Muscle of leg (tissue), 3 donors: ENCODE measurements at regions not wholly inside any gene's neighbourhood (a gene's known extent, or its start where the extent isn't known, plus 50 kb on each side); places are given as distances from the start of the nearest gene placed in this dataset.
A peak's percentile ranks its signal among the peaks of the same experiment; 100 is the strongest.
"Not testable (repeated sequence)": the region's sequence is repeated elsewhere in the genome, so short reads cannot be mapped to it uniquely, and the experiment has no call there.

ENCODE experiments used
- DNase-seq: peaks from one replicate; pipeline ENCODE4 v3.0.0; 2013
- H3K27ac ChIP-seq: one replicate; pipeline ENCODE4 v1.5.1; 2013; ENCODE audit warnings: mild to moderate bottlenecking, low read length, control low read depth
- H3K27me3 ChIP-seq: one replicate; pipeline ENCODE4 v1.6.1; 2013; ENCODE audit warnings: low read length; ENCODE audit not compliant: control insufficient read depth, insufficient read depth
- H3K36me3 ChIP-seq: one replicate; pipeline ENCODE4 v1.6.1; 2013; ENCODE audit warnings: low read length; ENCODE audit not compliant: control insufficient read depth, insufficient read depth
- H3K4me1 ChIP-seq: one replicate; pipeline ENCODE4 v1.6.1; 2013; ENCODE audit warnings: low read length; ENCODE audit not compliant: control insufficient read depth, insufficient read depth
- H3K4me3 ChIP-seq: one replicate; pipeline ENCODE4 v1.5.1; 2013; ENCODE audit warnings: low read length, control low read depth
- H3K9me3 ChIP-seq: replicated peaks from 2 replicates; pipeline ENCODE4 v1.6.1; 2013; ENCODE audit warnings: low read depth, low read length; ENCODE audit not compliant: control insufficient read depth
- WGBS: methylation state at CpG from one replicate; pipeline ENCODE4 v1.1.5; 2013; ENCODE audit warnings: missing lambda C conversion rate; ENCODE audit not compliant: insufficient coverage; 5-methylcytosine and 5-hydroxymethylcytosine counted together

- H3K27ac ChIP-seq: peak overlapping the region; percentile 6
- H3K4me1 ChIP-seq: peaks cover 4% of the 10 kb centered on the region
- DNase-seq: peak; percentile 55
- H3K27me3 ChIP-seq: no peaks in the 10 kb centered on the region
- H3K36me3 ChIP-seq: no peaks in the 10 kb centered on the region
- WGBS: no CpG with 5 or more reads among the region's 4 CpGs
- H3K4me3 ChIP-seq: no peak overlapping the region
- no peaks in the 10 kb centered on the region for H3K9me3 ChIP-seq
These were observed 59.6 kb upstream of the MAN2A1 start for GRCh38 chr5:109630093-109630492.

DNA sequence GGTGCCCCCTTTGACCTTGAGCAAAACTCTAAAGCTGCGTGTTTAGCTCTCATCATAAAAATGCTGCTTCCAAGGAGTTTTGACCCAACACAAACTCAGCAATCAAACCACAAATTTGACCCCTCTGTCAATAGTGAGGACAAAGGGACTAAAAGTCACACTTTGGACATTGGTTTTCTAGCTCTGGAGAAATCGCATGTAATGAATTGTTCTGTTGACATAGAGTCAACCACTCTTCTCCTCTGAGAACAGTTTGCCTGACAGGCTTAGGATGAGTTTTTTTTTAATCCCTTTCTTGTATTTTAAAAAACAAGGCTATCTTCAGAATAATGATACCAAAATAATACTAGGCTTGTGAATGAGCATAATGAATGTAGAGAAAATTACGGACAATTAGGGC, 61.1 kb upstream of the MAN2A1 start:
- H3K9me3 ChIP-seq: no peaks in the 10 kb centered on the region
- no CpG with 5 or more reads among the region's 3 CpGs for WGBS
- DNase-seq: no peak
- H3K27me3 ChIP-seq: no peaks in the 10 kb centered on the region
- H3K27ac ChIP-seq: no peak overlapping the region
- H3K36me3 ChIP-seq: no peaks in the 10 kb centered on the region
- H3K4me1 ChIP-seq: peaks cover 4% of the 10 kb centered on the region
- no peak overlapping the region for H3K4me3 ChIP-seq

GRCh38 chr5:109621266-109621665, 68.5 kb upstream of the MAN2A1 start:
- not testable (repeated sequence) for H3K9me3 ChIP-seq, H3K27me3 ChIP-seq, H3K27ac ChIP-seq, H3K4me1 ChIP-seq, DNase-seq, H3K4me3 ChIP-seq, H3K36me3 ChIP-seq
- 100% methylated on average over 1 of the region's 5 CpGs for WGBS

GRCh38 chr5:109620651-109621050, 69.1 kb upstream of the MAN2A1 start:
- WGBS: no CpG with 5 or more reads among the region's 1 CpG
- H3K27me3 ChIP-seq: no peaks in the 10 kb centered on the region
- no peak for DNase-seq
- no peaks in the 10 kb centered on the region for H3K9me3 ChIP-seq
- no peaks in the 10 kb centered on the region for H3K36me3 ChIP-seq
- peaks cover 6% of the 10 kb centered on the region for H3K4me1 ChIP-seq
- no peak overlapping the region for H3K4me3 ChIP-seq
- H3K27ac ChIP-seq: no peak overlapping the region

DNA sequence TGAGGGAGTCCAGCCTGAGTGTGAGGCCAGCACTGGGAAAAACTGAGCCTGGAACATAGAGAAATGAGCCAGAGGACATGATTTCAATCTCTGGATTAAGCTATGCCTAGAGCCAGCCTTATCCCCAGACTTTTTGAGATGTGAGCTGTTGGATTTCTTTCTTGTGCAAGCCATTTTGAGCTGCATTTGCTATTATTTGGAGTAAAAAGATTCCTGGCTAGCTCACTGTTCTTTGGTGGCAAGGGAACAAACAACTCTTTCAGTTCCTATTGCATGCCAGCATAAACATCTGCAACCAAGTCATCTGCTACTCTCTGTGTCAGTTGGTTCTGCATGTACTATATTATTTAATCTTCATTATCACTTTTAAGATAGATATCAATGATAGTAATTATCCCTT, 70.1 kb upstream of the MAN2A1 start:
- no peak overlapping the region for H3K4me3 ChIP-seq
- peak; percentile 82 for DNase-seq
- no peaks in the 10 kb centered on the region for H3K27me3 ChIP-seq
- no peaks in the 10 kb centered on the region for H3K36me3 ChIP-seq
- H3K4me1 ChIP-seq: peaks cover 6% of the 10 kb centered on the region
- peak overlapping the region; percentile 45 for H3K27ac ChIP-seq
- H3K9me3 ChIP-seq: no peaks in the 10 kb centered on the region

GRCh38 chr5:109619021-109619460, 70.7 kb upstream of the MAN2A1 start:
- no peaks in the 10 kb centered on the region for H3K9me3 ChIP-seq
- 89% methylated on average over 3 of the region's 3 CpGs for WGBS
- no peak for DNase-seq
- no peak overlapping the region for H3K27ac ChIP-seq
- H3K36me3 ChIP-seq: no peaks in the 10 kb centered on the region
- H3K4me1 ChIP-seq: peaks cover 6% of the 10 kb centered on the region
- no peaks in the 10 kb centered on the region for H3K27me3 ChIP-seq
- H3K4me3 ChIP-seq: no peak overlapping the region

DNA sequence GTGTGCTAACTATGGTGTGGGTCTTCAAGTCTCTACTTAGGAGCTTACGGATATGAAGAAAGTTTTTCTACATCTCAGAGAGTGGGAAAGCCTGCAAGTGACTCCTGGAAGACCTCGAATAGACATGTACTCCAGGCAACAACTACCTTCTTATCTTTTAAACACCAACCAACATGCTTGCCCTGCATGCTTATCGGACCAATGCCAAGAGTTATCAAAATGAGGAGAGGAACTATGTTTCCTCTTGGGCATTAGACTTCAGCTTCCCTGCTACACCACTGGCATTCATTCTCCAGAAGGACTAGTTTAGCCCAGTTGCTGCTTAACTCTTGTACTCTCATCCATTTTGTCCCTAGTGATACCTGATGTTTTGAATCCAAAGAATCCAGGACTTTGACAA, 74.7 kb upstream of the MAN2A1 start:
- H3K36me3 ChIP-seq: no peaks in the 10 kb centered on the region
- no peak for DNase-seq
- H3K4me3 ChIP-seq: no peak overlapping the region
- H3K9me3 ChIP-seq: no peaks in the 10 kb centered on the region
- H3K27ac ChIP-seq: no peak overlapping the region
- no peaks in the 10 kb centered on the region for H3K27me3 ChIP-seq
- H3K4me1 ChIP-seq: peaks cover 6% of the 10 kb centered on the region
- no CpG with 5 or more reads among the region's 3 CpGs for WGBS

DNA sequence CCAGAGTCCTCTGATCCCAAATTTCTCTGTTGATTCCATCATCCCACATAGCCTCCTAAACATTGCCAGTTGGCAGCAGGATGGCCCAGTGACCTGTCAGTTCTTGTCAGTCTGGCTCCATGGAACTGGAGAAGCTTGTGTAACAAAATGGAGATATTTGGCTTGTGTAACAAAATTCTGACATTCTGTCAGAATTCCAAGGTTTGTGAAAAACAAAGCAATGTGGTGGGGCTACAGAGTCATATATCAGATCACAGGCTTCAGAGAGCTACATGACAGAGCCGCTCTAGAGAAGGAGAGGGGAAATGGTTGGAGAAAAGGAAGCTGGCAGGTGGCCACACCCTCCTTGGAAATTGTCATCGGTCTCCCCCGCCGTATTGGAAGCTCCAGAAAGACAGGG, 75.4 kb upstream of the MAN2A1 start:
- 71% methylated on average over 1 of the region's 4 CpGs for whole genome bisulfite sequencing
- no peaks in the 10 kb centered on the region for H3K36me3 ChIP-seq
- peak; percentile 4 for DNase-seq

GRCh38 chr5:109612278-109612905, 77.3 kb upstream of the MAN2A1 start:
- Histone ChIP-seq H3K9me3 (no peaks in the 10 kb centered on the region), H3K36me3 (no peaks in the 10 kb centered on the region), H3K27ac (no peak overlapping the region), H3K27me3 (no peaks in the 10 kb centered on the region), H3K4me3 (no peak overlapping the region), H3K4me1 (no peaks in the 10 kb centered on the region)
- 83% methylated on average over 1 of the region's 6 CpGs for WGBS
- no peak for DNase-seq

More for the DNA sequence above, 75.4 kb upstream of the MAN2A1 start:
- Histone ChIP-seq H3K9me3 (no peaks in the 10 kb centered on the region), H3K27me3 (no peaks in the 10 kb centered on the region), H3K4me1 (peaks cover 4% of the 10 kb centered on the region), H3K4me3 (no peak overlapping the region), H3K27ac (no peak overlapping the region)

DNA sequence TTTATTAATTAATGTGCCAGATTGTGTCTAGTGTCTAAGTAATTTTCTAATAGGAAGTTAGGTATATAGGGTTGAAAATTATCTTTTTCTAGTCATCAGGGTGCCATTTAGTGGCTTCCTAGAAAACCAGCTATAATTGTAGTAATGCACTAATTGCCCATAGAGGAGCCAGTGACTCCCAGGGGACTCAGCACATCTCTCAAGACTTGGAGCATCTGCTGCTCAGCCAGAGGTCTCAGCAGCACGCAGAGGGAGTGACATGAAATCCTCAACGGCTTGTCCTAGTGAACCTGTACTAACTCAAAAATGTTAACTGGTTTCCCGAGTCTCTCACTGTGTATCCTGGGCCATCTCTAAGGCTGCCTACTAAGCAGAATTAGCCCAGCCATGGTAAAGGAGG, 78.2 kb upstream of the MAN2A1 start:
- Histone ChIP-seq H3K27me3 (no peaks in the 10 kb centered on the region), H3K9me3 (no peaks in the 10 kb centered on the region), H3K4me1 (no peaks in the 10 kb centered on the region), H3K4me3 (no peak overlapping the region), H3K36me3 (no peaks in the 10 kb centered on the region), H3K27ac (no peak overlapping the region)
- WGBS: 64% methylated on average over 2 of the region's 3 CpGs
- DNase-seq: no peak

- DNase-seq: no peak
- H3K9me3 ChIP-seq: no peaks in the 10 kb centered on the region
- no CpG with 5 or more reads among the region's 4 CpGs for WGBS
- no peaks in the 10 kb centered on the region for H3K27me3 ChIP-seq
- no peak overlapping the region for H3K4me3 ChIP-seq
- no peaks in the 10 kb centered on the region for H3K36me3 ChIP-seq
- no peak overlapping the region for H3K27ac ChIP-seq
- H3K4me1 ChIP-seq: no peaks in the 10 kb centered on the region
These were observed 78.7 kb upstream of the MAN2A1 start for GRCh38 chr5:109611061-109611460.
